Neural progenitor cell (in vitro differentiated cells): ENCODE measurements at regions not wholly inside any gene's neighbourhood (a gene's known extent, or its start where the extent isn't known, plus 50 kb on each side); places are given as distances from the start of the nearest gene placed in this dataset.
A peak's percentile ranks its signal among the peaks of the same experiment; 100 is the strongest.
"Not testable (repeated sequence)": the region's sequence is repeated elsewhere in the genome, so short reads cannot be mapped to it uniquely, and the experiment has no call there.

Source experiments
- DNase-seq: peaks from one replicate; pipeline ENCODE4 v3.0.0-alpha.2; 2016; ENCODE audit warnings: low spot score
- H2AFZ ChIP-seq: fragments of 200-600 bp; sonication (generic); replicated peaks from 2 replicates; pipeline ENCODE4 v1.6.1; 2016; ENCODE audit warnings: antibody characterized with exemption
- H3F3A ChIP-seq: fragments of 200-600 bp; sonication (generic); 2 replicates; pipeline ENCODE4 v1.6.1; 2016; ENCODE audit warnings: antibody characterized with exemption, low read depth
- H3K27ac ChIP-seq: fragments of 200-600 bp; sonication (generic); 2 replicates; pipeline ENCODE4 v1.5.1; 2016; ENCODE audit warnings: mild to moderate bottlenecking
- H3K27me3 ChIP-seq: fragments of 200-600 bp; sonication (generic); 2 replicates; pipeline ENCODE4 v1.6.1; 2016; ENCODE audit warnings: mild to moderate bottlenecking, moderate library complexity
- H3K36me3 ChIP-seq: fragments of 200-600 bp; sonication (generic); 2 replicates; pipeline ENCODE4 v1.5.1; 2016
- H3K4me1 ChIP-seq: fragments of 200-600 bp; sonication (generic); 2 replicates; pipeline ENCODE4 v1.6.1; 2016; ENCODE audit warnings: mixed run types
- H3K4me2 ChIP-seq: fragments of 200-600 bp; sonication (generic); 2 replicates; pipeline ENCODE4 v1.6.1; 2016
- H3K4me3 ChIP-seq: fragments of 200-600 bp; sonication (generic); 2 replicates; pipeline ENCODE4 v1.5.1; 2016
- H3K79me2 ChIP-seq: fragments of 200-600 bp; sonication (generic); 2 replicates; pipeline ENCODE4 v1.6.1; 2016; ENCODE audit warnings: low read depth
- H3K9ac ChIP-seq: fragments of 200-600 bp; sonication (generic); 2 replicates; pipeline ENCODE4 v1.6.1; 2016
- H3K9me3 ChIP-seq: fragments of 200-600 bp; sonication (generic); 2 replicates; pipeline ENCODE4 v1.5.1; 2016; ENCODE audit warnings: low read depth
- H4K20me1 ChIP-seq: fragments of 200-600 bp; sonication (generic); 2 replicates; pipeline ENCODE4 v1.6.1; 2016; ENCODE audit warnings: low read depth
- H3K27ac Mint-ChIP-seq: 3 replicates; pipeline ENCODE4 v1.8.0; 2021; ENCODE audit warnings: mixed read lengths
- H3K27me3 Mint-ChIP-seq: 2 replicates; pipeline ENCODE4 v1.8.0; 2022; ENCODE audit warnings: low read depth, mild to moderate bottlenecking, inconsistent platforms, moderate library complexity, mixed read lengths; ENCODE audit not compliant: insufficient read depth
- H3K36me3 Mint-ChIP-seq: 3 replicates; pipeline ENCODE4 v1.8.0; 2021; ENCODE audit warnings: mixed read lengths
- H3K4me1 Mint-ChIP-seq: 3 replicates; pipeline ENCODE4 v1.8.0; 2021; ENCODE audit warnings: mixed read lengths
- H3K4me3 Mint-ChIP-seq: 3 replicates; pipeline ENCODE4 v1.8.0; 2021; ENCODE audit warnings: mild to moderate bottlenecking, moderate library complexity, mixed read lengths
- H3K9me3 Mint-ChIP-seq: 3 replicates; pipeline ENCODE4 v1.8.0; 2020; ENCODE audit warnings: mixed read lengths
- EZH2 ChIP-seq: fragments of 200-600 bp; sonication (generic); IDR thresholded peaks from 2 replicates; pipeline ENCODE4 v1.6.1; 2017; ENCODE audit warnings: antibody characterized with exemption, mild to moderate bottlenecking, moderate library complexity
- EZH2phosphoT487 ChIP-seq: fragments of 200-600 bp; sonication (generic); IDR thresholded peaks from 2 replicates; pipeline ENCODE4 v1.6.1; 2017; ENCODE audit warnings: antibody characterized with exemption
- TF ChIP-seq, protein P1 (sequence below): fragments of 200-600 bp; sonication (generic); IDR thresholded peaks from 2 replicates; pipeline ENCODE4 v1.5.1; 2017; ENCODE audit warnings: antibody characterized with exemption, mild to moderate bottlenecking

DNA sequence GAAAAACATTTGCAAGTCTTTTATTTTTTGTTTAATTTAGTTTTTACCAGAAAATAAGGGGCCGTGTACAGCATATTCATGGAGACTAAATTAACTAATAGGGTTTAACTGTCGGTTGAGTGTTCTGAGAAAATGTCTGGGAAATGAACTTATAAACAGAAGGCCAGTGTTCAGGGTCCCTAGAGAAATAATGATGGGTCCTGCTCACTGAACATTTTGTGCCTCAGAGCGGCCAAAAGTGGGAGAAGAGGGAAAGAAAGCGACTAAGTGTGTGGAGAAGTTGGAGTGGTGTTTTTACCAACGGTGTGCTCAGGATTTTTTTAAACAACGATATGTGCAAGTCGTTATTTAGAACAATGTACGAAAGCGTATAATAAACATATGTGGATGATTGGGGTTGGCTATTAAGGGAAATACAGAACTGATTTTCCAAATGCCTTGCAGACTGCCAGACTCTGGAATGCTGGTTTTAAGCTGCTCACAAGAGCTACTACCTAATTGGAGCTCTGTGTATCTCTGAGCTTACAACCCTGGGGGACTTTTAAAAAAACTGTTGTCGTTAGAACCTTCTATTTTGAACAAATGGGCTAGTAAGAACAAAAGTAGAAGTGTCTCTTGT lies 166.7 kb downstream of the SLC38A4 start:
- peak overlapping the region; percentile 22 for H3K27ac ChIP-seq
- Mint-ChIP-seq H3K27me3 (peaks cover 2% of the 10 kb centered on the region), H3K4me3 (no peak overlapping the region), H3K27ac (no peak overlapping the region), H3K4me1 (peaks cover 23% of the 10 kb centered on the region), H3K9me3 (no peaks in the 10 kb centered on the region), H3K36me3 (no peaks in the 10 kb centered on the region)
- no peaks in the 10 kb centered on the region for H3F3A ChIP-seq
- H3K9ac ChIP-seq: no peak overlapping the region
- no peaks in the 10 kb centered on the region for H4K20me1 ChIP-seq
- H3K79me2 ChIP-seq: no peaks in the 10 kb centered on the region
- no peaks in the 10 kb centered on the region for H3K36me3 ChIP-seq
- H3K27me3 ChIP-seq: no peaks in the 10 kb centered on the region
- DNase-seq: peak; percentile 61
- H3K4me1 ChIP-seq: peaks cover 38% of the 10 kb centered on the region
- peak overlapping the region; percentile 1 for H3K4me3 ChIP-seq
- H2AFZ ChIP-seq: peak overlapping the region; percentile 32
- TF ChIP-seq EZH2phosphoT487 (no peak), EZH2 (no peak)
- TF ChIP-seq, protein P1, sequence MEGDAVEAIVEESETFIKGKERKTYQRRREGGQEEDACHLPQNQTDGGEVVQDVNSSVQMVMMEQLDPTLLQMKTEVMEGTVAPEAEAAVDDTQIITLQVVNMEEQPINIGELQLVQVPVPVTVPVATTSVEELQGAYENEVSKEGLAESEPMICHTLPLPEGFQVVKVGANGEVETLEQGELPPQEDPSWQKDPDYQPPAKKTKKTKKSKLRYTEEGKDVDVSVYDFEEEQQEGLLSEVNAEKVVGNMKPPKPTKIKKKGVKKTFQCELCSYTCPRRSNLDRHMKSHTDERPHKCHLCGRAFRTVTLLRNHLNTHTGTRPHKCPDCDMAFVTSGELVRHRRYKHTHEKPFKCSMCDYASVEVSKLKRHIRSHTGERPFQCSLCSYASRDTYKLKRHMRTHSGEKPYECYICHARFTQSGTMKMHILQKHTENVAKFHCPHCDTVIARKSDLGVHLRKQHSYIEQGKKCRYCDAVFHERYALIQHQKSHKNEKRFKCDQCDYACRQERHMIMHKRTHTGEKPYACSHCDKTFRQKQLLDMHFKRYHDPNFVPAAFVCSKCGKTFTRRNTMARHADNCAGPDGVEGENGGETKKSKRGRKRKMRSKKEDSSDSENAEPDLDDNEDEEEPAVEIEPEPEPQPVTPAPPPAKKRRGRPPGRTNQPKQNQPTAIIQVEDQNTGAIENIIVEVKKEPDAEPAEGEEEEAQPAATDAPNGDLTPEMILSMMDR: no peak
- no peaks in the 10 kb centered on the region for H3K9me3 ChIP-seq
- H3K4me2 ChIP-seq: peak overlapping the region; percentile 65

DNA sequence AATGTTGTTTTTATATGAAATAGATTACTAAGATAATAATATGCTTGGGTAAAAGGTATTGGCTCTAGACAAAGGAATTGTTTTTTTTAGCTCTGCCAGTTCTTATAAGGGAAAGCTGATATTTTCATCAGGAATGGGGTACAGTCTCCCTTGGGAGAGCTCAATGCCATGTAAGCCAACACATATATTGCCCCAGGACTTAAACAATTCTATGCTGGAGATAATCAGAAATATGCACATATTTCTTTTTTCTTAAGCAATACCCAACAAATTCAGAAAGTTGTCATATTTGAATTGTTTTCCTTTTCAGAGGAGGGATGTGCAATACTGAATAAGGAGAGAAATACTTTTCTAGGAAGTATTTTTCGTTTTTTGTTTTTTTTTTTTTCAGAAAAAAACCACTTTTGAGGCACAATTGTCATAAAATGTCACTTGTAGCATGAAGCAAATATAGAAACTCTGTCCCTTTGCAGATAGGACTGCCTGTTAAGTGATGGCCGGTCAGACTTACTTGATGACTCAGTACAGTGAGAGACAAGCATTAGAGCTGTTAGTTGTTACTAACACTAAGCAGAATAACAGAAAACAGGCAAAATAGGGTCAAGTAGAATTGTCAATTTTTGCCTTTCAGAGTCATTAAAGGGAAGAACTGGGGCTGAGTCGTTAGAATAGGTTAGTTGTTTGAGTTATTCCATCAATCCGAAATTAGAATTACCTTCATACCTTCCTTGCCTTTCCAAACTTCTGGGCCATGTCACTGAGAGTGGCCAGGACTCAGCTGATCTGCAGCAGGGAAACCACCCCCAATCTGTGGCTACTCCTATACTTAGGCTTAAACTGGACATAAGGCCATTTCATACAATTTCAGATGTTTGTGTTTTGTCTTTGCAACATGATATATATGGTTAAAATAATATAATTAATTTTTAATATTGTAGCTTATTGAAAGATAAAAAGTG lies 168.1 kb downstream of the SLC38A4 start:
- Histone ChIP-seq H3F3A (no peaks in the 10 kb centered on the region), H3K9ac (no peak overlapping the region), H3K4me2 (peak overlapping the region; percentile 65), H3K27ac (peak overlapping the region; percentile 18), H3K27me3 (no peaks in the 10 kb centered on the region), H3K4me3 (no peak overlapping the region), H4K20me1 (no peaks in the 10 kb centered on the region), H3K4me1 (peaks cover 38% of the 10 kb centered on the region), H3K9me3 (no peaks in the 10 kb centered on the region), H2AFZ (no peak overlapping the region), H3K79me2 (no peaks in the 10 kb centered on the region), H3K36me3 (no peaks in the 10 kb centered on the region)
- Mint-ChIP-seq H3K27ac (no peak overlapping the region), H3K4me1 (peaks cover 23% of the 10 kb centered on the region), H3K27me3 (peaks cover 2% of the 10 kb centered on the region), H3K9me3 (no peaks in the 10 kb centered on the region), H3K4me3 (no peak overlapping the region), H3K36me3 (no peaks in the 10 kb centered on the region)
- TF ChIP-seq EZH2phosphoT487: no peak
- no peak for TF ChIP-seq EZH2
- TF ChIP-seq, protein P1: no peak
- no peak for DNase-seq

DNA sequence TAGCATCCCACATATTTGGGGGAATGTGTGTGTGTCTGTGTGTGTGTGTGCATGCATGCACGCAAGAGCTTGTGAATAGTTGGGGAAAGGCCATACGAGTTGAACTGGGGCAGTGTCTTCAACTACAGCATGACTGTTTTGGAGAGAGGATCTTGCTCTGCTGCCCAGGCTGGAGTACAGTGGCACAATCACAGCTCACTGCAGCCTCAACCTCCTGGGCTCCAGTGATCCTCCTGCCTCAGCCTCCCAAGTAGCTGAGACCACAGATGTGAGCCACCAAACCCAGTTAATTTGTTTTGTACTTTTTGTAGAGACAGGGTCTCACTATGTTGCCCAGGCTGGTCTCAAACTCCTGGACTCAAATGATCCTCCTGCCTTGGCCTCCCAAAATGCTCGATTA lies 169.8 kb downstream of the SLC38A4 start:
- H3K9me3 Mint-ChIP-seq, H3K27me3 ChIP-seq, H3K4me3 Mint-ChIP-seq, H3K4me3 ChIP-seq, H3K9ac ChIP-seq, DNase-seq, H3K9me3 ChIP-seq, H3K27ac Mint-ChIP-seq, H3K27me3 Mint-ChIP-seq, H3K27ac ChIP-seq, H4K20me1 ChIP-seq, H2AFZ ChIP-seq, H3K36me3 ChIP-seq, H3K36me3 Mint-ChIP-seq, H3K79me2 ChIP-seq, H3F3A ChIP-seq, H3K4me2 ChIP-seq: not testable (repeated sequence)
- H3K4me1 ChIP-seq: peaks cover 34% of the 10 kb centered on the region
- H3K4me1 Mint-ChIP-seq: peaks cover 21% of the 10 kb centered on the region

DNA sequence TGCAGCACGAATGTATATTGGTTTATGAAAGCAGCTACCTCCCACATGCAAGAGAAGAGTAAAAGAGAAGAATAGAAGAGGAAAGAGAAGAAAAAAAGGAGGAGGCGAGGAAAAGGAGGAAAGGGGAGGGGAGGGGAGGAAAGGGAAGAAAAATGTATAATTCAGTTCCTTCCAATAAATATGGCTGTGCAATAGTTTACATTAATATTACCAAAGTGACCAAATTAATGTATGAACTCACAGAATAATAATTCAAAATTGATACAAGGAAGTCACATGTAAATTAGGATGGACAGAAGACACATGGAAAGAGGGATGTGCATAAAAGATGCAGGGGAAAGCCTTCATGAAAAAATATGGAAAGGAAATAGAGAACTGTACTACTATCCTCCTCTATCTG lies 172.5 kb downstream of the SLC38A4 start:
- DNase-seq: no peak
- H3K27me3 ChIP-seq: no peaks in the 10 kb centered on the region
- no peaks in the 10 kb centered on the region for H3K9me3 ChIP-seq
- H3F3A ChIP-seq: no peaks in the 10 kb centered on the region
- Mint-ChIP-seq H3K27me3 (peaks cover 3% of the 10 kb centered on the region), H3K4me3 (no peak overlapping the region), H3K4me1 (peaks cover 3% of the 10 kb centered on the region), H3K27ac (no peak overlapping the region), H3K36me3 (no peaks in the 10 kb centered on the region), H3K9me3 (peaks cover 5% of the 10 kb centered on the region)
- no peak overlapping the region for H3K27ac ChIP-seq
- no peak overlapping the region for H2AFZ ChIP-seq
- H3K4me3 ChIP-seq: no peak overlapping the region
- no peak overlapping the region for H3K4me2 ChIP-seq
- H3K36me3 ChIP-seq: no peaks in the 10 kb centered on the region
- H4K20me1 ChIP-seq: no peaks in the 10 kb centered on the region
- no peak overlapping the region for H3K9ac ChIP-seq
- H3K79me2 ChIP-seq: no peaks in the 10 kb centered on the region
- TF ChIP-seq EZH2 (no peak), EZH2phosphoT487 (no peak)
- TF ChIP-seq, protein P1: no peak
- peaks cover 8% of the 10 kb centered on the region for H3K4me1 ChIP-seq
